ENCODE measurements at regions not wholly inside any gene's neighbourhood (a gene's known extent, or its start where the extent isn't known, plus 50 kb on each side); places are given as distances from the start of the nearest gene placed in this dataset.

DNA sequence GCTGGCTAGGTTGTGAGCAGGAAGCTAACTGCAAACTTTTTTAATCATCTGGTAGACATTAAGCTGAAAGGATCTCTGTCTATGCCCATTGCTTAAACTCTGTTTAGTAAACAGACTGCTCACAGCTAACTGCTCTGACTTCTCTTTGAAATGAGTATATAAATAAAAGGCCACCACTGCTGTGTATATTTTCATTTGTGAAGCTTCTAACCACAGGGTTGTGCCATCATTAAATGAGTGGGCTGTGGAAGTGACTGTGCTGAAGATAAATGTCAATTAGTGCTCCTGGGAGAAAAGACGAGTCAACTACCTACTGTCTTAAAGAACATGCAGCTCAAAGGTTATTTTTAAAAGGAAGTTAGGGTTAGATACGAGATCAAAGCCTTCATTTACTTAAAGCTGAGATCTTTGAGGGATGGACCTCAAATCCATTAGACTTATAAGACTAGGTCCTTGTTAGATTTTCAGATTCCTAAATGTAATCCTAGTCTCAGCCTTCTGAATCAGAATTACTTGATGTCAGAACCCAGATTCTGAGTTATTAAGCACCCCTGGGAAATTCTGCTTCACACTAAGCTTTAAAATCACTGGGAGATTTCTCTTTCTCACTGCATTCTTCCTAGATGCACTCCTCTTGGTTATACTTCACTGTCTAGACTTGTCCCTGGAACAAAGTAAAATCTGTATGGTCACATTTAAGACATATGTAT lies 213.1 kb upstream of the FLRT2 start:
- 72% methylated on average over 2 of the region's 2 CpGs for WGBS
- no peak overlapping the region for H3K4me3 ChIP-seq
- H3K9me3 ChIP-seq = no peaks in the 10 kb centered on the region
- H3K27ac ChIP-seq = no peak overlapping the region
- H3K4me1 ChIP-seq (replicated peaks) = no peaks in the 10 kb centered on the region
- intact Hi-C loops (cut with DNase I) = no loop called here
- H3K36me3 ChIP-seq = no peaks in the 10 kb centered on the region
- DNase-seq (ENCODE audit: low spot score) = no peak
- TF ChIP-seq POLR2A (IDR thresholded peaks at IDR 0.05) (no peak), POLR2AphosphoS5 (IDR thresholded peaks at IDR 0.05) (no peak), CTCF (IDR thresholded peaks at IDR 0.05) (no peak)
- H3K27me3 ChIP-seq (replicated peaks; ENCODE audit: insufficient read depth) = no peaks in the 10 kb centered on the region

DNA sequence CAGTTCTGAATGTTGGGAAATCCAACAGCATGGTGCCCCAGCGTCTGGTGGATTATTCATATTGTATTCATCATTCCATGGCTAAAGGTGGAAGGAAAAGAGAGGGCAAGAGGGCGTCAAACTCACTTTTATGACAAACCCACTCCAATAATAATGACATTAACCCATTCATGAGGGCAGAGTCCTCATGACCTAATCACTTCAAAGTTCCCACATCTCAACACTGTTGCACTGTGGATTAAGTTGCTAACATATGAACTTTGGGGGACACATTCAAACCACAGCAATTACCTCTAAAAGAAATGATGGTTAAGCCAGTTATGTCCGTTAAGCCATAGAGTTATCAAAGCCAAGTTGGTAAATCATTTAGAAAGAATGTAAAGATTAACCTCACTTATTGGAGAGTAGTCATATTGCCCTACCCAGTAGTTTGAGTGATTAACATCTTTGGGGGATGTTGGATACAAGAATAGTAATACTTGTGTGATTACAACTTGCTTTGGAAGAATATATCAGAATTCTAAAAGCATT lies 212.4 kb upstream of the FLRT2 start:
- TF ChIP-seq POLR2A (IDR thresholded peaks at IDR 0.05) (no peak), POLR2AphosphoS5 (IDR thresholded peaks at IDR 0.05) (no peak), CTCF (IDR thresholded peaks at IDR 0.05) (no peak)
- H3K36me3 ChIP-seq = no peaks in the 10 kb centered on the region
- H3K4me3 ChIP-seq = no peak overlapping the region
- no peak for DNase-seq (ENCODE audit: low spot score)
- WGBS = 96% methylated on average over 3 of the region's 3 CpGs
- intact Hi-C loops (cut with DNase I) = no loop called here
- no peaks in the 10 kb centered on the region for H3K9me3 ChIP-seq
- H3K27ac ChIP-seq = no peak overlapping the region
- no peaks in the 10 kb centered on the region for H3K4me1 ChIP-seq (replicated peaks)
- H3K27me3 ChIP-seq (replicated peaks; ENCODE audit: insufficient read depth) = no peaks in the 10 kb centered on the region

GRCh38 chr14:85319101-85319500 lies 210.8 kb upstream of the FLRT2 start:
- Histone ChIP-seq H3K27me3 (replicated peaks; ENCODE audit: insufficient read depth) (no peaks in the 10 kb centered on the region), H3K4me3 (no peak overlapping the region), H3K4me1 (replicated peaks) (no peaks in the 10 kb centered on the region), H3K9me3 (no peaks in the 10 kb centered on the region), H3K27ac (no peak overlapping the region), H3K36me3 (no peaks in the 10 kb centered on the region)
- intact Hi-C loops (cut with DNase I) = no loop called here
- no peak for DNase-seq (ENCODE audit: low spot score)
- TF ChIP-seq CTCF (IDR thresholded peaks at IDR 0.05) (no peak), POLR2AphosphoS5 (IDR thresholded peaks at IDR 0.05) (no peak), POLR2A (IDR thresholded peaks at IDR 0.05) (no peak)
- 55% methylated on average over 5 of the region's 5 CpGs for WGBS

DNA sequence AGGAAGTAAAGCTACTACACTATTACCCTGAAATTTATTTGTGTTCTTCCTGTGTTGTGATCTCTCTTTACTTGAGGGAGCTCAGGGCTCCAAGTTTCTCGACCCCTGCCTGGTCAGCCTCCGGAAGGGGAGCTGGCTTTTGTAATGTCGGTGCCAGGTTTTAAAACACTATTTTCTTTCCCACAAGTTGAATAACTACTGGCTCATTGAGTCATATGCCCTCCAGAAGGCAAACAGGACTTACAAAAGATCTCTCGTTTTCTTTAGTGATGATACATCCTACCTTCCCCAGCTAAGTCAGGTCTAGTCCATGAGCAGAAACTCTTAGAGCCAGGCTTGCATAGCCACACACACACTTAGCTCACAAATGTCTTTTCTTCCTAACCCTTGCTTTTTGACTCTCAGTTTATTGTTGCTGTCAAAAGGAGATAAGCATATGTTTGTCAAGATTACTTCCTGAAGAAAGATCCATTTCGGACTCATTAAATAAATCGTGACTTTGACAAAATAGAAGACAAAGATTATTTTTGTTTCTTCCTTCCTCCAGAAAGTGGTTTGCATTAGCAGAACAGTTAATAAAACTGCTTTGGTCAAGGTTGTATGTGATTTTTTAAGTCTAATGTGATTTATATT lies 209.8 kb upstream of the FLRT2 start:
- Histone ChIP-seq H3K27ac (no peak overlapping the region), H3K4me3 (no peak overlapping the region), H3K36me3 (no peaks in the 10 kb centered on the region), H3K27me3 (replicated peaks; ENCODE audit: insufficient read depth) (no peaks in the 10 kb centered on the region), H3K4me1 (replicated peaks) (no peaks in the 10 kb centered on the region), H3K9me3 (no peaks in the 10 kb centered on the region)
- intact Hi-C loops (cut with DNase I) = no loop called here
- no peak for DNase-seq (ENCODE audit: low spot score)
- no peak for TF ChIP-seq CTCF (IDR thresholded peaks at IDR 0.05)
- no peak for TF ChIP-seq POLR2A (IDR thresholded peaks at IDR 0.05)
- no peak for TF ChIP-seq POLR2AphosphoS5 (IDR thresholded peaks at IDR 0.05)
- 49% methylated on average over 6 of the region's 6 CpGs for WGBS

Data from prostate gland (tissue), 2 donors.